ENCODE measurements at regions not wholly inside any gene's neighbourhood (a gene's known extent, or its start where the extent isn't known, plus 50 kb on each side); places are given as distances from the start of the nearest gene placed in this dataset.
"Not testable (repeated sequence)": the region's sequence is repeated elsewhere in the genome, so short reads cannot be mapped to it uniquely, and the experiment has no call there.

DNA sequence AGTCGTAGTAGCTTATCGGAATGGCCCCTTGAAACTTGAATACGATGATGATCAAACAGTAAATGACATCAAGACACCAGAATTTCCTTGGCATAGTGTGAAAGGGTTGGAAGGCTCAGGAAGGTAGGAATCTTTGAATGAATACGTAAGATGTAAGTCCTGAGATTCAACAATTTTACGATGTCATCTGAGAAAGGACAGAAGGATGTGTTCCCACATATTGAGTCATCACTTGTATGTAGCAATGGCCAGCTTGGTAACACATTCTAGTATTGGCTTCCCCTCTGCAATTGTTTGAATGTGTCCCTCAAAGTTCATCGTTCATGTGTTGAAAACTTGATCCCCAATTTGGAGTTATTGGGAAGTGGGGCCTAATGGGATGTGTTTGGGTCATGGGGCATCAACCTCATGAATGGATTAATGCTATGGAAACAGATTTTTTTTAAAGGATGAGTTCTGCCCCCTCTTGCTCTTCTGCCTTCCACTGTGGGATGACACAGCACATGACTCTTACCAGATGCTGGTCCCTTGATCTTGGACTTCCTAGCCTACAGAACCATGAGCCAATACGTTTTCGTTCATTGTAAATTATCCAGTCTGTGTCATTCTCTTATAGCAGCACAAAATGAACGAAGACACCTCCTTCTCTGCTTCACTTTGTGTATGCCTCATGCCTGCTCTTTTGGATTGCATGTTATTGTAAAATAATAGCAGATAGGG lies 284.6 kb downstream of the BCAT1 start:
- DNase-seq = no peak

DNA sequence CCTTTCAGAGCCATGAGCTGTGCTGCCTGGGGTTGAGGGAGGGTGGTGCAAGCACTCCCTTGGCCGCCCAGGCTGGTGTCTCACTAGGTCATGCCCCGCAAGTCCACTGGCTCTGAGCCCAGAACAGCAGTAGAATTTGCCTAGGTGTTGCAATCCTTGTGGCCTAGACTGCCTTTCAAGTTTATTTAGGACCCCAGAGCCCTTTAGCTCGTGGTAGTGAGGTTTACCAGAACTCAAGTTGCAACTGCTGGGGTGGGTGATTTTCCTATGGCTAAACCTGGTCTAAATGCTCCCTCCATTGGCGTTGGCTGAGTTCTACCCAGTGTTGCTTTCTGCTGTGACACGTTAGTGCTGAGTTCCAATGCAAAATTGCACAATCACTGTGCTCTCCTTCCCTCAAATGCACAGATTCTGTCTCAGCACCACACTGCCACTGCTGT lies 287.2 kb downstream of the BCAT1 start:
- DNase-seq = peak; percentile 3

DNA sequence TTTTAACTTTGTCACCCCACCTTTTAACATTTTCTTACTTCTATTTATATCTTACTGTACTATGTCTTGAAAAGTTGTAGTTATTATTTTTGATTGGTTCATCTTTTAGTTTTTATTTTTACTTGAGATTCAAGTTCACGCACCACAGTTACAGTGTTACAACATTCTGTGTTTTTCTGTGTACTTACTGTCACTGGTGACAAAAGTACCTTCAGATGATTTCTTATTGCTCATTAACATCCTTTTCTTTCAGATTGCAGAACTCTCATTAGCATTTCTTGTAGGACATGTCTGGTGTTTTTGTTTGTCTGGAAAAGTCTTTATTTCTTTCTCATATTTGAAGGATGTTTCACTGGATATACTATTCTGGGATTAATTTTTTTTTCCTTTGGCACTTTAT lies 289.9 kb downstream of the BCAT1 start:
- no peak for DNase-seq

DNA sequence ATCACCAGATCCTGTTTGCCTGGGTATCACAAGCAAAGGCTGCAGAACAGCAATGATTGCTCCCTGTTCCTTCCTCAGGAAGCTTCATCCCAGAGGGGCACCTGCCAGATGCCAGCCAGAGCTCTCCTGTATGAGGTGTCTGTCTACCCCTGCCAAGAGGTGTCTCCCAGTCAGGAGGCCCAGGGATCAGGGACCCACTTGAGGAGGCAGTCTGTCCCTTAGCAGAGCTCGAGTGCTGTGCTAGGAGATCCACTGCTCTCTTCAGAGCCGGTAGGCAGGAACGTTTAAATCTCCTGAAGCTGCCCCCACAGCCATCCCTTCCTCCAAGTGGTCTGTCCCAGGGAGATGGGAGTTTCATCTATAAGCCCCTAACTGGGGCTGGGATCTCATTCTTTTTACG lies 294.6 kb downstream of the BCAT1 start:
- DNase-seq = not testable (repeated sequence)

DNA sequence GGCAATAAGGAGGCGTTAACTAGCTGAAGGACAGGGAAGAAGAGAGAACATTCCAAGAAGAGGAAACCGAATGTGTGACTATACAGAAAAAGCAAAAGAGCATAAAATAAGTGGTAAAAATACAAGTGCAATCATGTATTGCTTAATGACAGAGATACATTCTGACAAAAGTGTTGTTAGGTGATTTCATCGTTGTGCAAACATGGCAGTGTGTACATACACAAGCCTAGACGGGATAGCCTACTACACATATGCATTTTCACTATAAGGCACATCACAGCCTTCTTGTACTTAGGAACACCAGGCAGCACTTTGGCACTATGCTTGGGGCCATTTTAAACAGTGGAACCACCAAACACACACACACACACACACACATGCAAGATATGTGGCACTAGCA lies 299.3 kb downstream of the BCAT1 start:
- DNase-seq = no peak

DNA sequence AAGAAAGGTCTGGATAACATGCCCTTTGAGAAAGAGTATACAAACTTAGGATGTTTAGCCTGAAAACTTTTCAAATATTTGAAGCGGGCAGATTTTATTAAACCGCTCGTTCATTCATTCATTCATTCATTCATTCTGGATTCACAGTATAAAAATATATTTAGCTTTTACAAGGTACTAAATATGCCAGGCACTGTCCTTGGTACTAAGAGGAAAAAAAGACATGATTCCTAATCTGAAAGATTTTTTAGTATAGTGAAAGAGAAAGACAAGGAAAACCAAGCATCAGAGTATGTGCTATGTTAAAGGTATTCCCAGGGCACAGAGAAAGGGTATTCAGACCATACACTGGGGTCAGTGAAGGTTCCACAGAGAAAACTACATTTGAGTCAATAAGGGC lies 299.7 kb downstream of the BCAT1 start:
- no peak for DNase-seq

DNA sequence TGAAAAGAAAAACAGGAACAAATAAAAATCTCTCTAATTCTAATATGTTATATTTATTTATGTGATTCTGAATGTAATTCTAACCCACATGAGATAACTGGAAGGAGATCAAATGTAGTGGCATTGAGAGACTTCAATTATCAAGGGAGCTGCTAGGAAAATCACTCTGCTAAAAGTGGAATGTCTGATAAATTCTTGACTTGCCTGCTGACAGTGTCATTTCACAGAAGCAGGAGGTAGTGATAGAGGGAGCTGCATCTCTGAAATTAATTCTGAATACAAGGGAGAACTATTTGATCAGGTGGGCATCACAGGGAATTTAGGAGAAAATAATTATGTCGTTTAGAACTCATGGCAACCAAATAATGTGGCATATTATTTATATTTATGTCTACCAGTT lies 303.6 kb downstream of the BCAT1 start:
- no peak for DNase-seq

DNA sequence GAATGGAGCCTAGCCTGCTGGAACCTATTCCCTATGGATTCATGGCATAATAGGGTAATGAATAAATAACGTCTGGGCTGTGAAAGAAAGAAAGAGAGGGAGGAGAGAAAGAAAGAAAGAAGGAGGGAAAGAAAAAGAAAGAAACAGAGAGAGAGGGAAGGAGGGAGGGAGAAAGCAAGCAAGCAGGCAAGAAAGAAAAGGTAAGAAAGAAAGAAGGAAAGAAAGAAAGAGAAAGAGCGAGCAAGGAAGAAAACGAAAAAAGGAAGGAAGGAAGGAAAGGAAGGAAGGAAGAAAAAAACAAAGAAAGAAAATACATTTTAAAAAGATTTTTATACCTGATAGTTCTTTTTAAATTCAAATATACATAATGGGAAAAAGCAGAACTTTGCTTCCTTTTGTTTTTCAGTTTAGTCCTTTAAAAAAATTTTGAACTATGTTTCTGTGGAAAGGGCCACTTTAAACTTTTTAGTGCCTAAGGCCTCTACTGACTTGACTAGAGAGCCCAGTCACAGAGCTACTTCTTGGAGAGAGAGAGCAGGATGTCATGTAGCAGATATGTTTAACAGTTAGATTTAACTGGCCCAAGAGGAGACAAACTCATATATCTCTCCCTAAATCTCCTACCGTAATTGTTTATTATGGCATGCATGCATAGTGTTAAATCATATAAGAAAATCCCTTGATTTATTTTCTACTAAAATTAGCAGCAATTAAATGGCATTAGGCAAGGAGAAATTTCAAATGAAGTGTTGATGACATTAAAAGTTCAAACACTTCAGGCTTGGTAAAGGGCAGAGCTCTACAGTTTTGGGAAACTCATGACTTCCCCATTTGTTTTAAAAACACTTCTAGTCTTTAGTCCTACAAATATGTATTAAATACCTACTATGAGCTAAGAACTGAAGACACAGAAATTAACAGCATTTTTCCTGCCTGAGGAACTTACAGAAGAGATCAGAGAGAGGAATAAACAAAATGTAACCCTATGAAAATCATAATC lies 305.5 kb downstream of the BCAT1 start:
- DNase-seq = no peak

DNA sequence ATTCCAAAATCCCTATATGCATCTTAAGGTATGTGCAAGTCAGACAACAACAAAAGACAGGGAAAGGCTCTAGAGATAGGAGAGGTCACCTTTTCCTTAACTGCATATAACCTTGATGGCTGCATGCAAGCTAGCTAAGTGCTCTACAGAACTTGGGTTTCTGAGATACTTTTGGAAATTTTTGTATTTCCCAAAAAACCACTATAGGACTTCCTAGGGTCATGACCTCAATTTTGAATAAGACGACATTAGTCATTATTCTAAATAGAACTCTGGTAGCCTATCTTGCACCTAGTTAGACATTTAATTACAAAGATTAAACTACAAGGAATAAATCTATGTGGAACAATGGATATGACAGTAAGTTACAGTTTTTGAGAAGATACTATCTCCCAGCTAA lies 309.3 kb downstream of the BCAT1 start:
- DNase-seq = no peak

DNA sequence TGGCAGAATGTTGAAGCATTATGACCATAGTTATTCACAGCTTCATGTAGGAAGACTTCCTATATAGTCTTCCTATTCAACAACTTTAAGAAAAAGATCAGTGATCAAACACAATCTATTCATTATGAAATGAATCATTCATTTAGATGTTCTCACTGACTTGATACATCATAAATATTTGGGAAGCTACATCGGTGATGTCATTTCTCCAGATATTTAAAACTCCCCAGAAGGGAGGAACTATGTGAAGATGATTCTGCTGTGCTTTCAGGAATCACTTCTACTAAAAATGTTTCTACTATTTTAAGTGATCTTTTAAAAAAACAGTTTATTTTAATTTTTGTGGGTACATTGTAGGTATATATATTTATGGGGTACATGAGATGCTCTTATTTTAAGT lies 316.4 kb downstream of the BCAT1 start:
- DNase-seq = no peak

DNA sequence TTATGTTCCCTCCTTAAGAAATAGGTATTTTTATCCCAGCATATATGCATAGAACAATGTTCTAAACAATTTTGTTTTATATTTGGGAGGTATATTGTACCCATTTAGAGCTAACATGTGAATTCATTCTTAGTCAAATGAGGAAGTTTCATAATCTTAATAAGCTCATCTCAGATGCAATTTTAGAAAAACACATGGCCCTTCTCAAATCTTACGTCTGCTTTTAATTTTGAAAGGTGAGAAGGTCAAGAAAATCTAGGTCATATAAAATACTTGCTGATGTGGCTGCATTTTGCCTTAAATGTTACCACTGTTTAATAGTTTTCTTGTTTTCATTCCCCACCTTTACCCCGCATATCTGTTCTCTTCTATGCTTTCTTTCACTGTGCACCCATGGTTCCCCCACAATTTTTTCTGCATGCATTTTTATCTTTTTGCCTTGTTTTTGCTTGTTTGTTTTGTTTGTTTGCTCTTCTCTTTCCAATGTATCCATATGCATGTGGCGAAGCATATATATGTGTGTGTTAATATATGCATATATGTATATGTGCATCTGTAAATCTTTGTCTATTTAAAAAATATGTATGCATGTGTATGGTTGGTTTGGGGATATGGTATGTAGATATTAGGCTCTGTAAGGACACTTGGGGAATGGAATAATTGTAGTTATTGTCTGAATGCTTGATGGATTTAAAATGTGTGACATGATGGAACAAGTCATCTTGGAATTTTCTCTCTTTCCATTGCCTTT lies 317.1 kb downstream of the BCAT1 start:
- DNase-seq = no peak

DNA sequence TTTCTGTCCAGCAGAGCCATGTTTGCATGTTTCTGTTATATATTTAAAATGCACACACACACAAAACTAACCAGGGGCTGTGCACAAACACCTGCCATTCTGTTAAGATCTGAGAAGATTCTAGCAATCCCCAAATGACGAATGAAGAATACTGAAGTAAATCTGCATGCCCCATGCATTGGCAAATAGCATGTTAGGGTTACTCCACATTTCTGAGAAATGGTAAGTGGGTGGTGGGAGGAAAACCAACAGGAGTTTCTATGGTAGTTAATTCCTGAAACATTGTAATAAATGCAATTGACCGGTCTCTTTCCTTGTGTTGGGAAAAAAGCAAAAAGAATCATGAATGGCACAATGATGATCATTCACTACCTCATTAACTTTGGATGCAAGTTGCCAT lies 318.0 kb downstream of the BCAT1 start:
- DNase-seq = no peak

DNA sequence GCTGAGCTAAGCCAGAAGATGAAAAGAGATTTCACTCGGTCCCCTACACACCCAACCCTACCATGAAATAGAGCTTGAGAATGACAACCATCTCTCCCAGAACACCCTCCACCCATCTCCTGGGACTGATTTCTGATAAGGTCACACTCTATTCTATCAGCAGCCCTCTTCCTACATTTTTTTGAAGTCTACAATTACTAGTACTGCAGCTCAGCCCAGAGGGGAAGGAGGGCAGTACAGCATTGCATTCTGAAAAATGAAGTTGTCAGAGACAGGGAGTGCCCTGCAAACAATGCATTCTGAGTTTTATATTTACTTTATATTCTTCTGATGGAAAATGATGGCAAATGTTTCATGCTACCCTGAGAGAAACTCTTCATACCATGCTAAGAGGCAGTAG lies 318.5 kb downstream of the BCAT1 start:
- DNase-seq = no peak

DNA sequence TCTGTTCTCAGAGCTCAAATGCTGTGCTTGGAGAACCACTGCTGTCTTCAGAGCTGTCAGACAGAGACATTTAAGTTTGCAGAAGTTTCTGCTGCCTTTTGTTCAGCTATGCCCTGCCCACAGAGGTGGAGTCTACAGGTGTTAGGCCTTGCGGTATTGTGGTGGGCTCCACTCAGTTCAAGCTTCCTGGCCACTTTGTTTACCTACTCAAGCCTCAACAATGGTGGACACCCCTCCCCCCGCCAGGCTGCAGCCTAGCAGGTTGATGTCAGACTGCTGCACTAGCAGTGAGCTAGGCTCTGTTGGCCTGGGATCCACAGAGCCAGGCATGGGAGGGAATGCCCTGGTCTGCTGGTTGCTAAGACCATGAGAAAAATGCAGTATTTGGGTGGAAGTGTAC lies 323.8 kb downstream of the BCAT1 start:
- no peak for DNase-seq

DNA sequence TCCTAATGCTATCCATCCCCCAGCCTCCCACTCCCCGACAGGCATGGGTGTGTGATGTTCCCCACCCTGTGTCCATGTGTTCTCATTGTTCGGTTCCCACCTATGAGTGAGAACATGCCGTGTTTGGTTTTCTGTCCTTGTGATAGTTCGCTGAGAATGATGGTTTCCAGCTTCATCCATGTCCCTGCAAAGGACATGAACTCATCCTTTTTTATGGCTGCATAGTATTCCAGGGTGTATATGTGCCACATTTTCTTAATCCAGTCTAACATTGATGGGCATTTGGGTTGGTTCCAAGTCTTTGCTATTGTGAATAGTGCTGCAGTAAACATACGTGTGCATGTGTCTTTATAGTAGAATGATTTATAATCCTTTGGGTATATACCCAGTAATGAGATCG lies 328.9 kb downstream of the BCAT1 start:
- not testable (repeated sequence) for DNase-seq

DNA sequence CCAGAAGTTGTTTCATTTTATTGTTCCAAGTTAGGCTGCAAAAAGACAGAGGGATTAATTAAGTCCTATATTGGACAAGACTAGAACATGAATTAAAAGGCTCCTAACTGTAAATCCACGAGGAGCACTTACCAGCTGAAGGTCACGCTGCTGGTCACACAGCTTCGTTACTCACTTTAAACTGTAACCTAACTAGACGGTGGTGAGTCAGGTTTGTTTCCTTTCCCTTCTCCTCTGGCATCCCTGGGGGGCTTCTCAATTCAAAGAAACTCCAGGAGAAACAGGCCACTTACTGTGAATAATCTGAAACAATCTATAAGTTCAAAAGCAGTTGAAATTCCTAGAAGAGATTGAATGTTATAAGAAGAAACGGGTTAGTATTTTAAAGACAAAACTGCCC lies 331.4 kb downstream of the BCAT1 start:
- DNase-seq = peak; percentile 31

DNA sequence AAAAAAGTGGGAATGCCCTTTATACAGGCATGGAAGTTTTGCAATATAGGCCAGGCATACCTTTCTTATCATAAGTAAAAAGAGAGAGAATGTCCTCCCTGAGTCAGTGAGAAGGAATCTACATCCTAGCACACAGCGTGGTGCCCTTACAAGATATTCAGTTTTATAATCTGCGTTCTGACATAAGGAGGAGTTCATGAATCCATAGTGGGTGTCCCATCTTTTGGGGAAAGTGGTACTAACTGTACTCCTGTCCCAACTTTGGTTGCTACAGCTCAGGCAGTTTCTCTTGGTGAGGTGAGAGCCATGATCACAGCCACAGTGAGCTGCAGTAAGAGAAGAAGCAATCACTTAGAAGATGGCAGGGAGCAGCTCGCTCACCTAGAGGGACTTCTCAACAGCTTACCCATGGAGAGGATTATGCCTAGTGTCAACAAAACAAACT lies 332.9 kb downstream of the BCAT1 start:
- DNase-seq = peak; percentile 15

DNA sequence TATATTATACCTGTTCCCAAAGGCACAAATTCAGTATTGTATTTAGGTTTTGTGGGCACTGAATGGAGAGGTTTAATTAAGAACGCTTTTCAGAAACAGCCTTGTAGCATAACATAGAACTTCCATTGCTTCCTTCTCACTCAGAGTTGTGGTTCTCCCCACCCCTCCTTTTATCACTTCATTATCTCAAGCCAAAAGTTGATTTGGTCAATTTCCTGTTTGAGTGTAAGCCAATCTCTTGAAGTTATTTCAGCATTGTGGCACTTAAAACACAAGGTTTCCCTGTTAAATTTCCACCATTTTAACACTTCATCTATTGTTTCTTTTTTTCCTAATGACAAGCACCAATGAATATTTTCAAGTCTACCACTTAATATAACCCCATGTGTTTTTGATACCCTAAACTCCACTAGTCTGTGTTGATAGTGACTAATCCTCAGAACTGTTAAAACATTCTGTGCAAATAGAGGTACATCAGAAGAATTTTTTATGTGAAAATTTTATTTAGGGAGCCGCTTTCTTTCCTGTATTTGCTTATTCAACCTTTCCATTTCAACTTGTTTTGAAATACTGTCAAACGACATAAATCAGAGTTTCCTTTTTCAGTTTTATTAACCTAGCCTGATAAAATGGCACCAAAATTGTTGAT lies 340.1 kb downstream of the BCAT1 start:
- peak; percentile 27 for DNase-seq

DNA sequence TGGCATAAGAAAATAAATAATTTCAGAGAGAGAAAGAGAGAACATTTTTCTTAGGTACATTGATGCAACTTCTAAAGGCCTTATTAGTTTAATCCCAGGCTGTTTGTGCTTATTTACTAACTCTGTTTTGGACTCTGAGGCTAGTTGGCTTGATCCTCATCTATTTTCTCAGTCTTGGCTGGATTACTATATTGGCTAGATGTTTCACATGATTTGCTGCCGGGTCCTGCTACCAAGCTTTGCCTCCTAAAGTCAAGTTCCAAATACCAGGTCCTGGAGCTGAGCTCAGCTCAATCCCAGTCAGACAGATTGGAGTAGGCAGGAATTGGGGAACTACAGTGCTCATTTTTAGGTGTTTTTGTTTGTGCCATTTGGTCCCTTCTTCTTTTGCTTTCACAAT lies 340.8 kb downstream of the BCAT1 start:
- DNase-seq = no peak

DNA sequence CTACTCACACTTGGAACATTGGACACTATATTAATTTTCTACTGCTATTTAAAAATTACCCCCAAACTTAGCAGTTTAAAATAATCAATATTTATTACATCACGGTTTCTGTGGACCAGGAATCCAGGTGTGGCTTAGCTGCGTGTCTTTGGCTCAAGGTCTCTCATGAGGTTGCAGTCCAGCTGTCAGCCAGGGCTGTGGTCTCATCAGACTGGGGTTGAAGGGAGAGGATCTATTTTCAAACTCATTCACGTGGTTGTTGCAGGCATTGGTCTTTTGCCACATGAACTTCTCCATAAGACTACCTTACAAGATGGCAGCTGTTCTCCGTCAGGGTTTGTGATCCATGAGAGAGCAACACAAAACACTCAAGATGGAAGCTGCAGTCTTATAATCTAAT lies 343.0 kb downstream of the BCAT1 start:
- DNase-seq = no peak

DNA sequence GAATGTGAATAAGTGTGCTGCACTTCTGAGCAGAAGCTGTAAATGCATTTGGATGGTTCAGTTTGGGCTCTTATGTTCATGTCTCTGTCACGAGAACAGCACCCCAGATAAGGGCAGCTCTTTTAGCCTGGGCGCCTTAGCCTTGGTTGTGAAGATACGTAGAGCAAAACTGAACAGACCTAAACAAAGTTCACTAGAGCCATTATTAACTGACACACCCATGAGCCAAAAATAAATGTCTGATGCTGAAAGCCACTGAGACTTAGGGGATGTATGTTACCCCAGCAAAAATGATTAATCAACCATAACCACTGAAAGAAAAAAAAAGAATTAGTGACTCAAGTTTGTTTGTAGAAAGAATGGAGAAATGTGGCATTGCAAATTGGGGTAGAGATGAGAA lies 343.4 kb downstream of the BCAT1 start:
- DNase-seq = no peak

DNA sequence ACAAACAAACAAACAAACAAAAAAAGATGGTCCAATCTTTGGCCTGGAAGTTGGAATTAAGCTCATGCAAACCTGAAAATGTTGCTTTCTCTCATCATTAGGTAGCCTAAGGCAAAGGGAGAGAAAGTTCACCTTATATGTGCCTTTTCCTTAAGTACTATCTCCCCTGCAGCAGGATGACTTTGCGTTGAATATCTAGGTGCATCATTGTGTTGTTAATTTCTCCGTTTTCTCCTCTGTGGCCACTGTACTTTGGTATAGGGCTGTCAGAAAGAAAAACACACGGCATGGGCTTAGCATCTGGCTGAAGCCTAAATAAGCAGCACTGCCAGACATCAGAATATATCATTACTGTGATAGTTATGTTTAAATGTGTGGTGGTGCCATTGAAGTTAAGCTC lies 345.5 kb downstream of the BCAT1 start:
- DNase-seq = no peak

DNA sequence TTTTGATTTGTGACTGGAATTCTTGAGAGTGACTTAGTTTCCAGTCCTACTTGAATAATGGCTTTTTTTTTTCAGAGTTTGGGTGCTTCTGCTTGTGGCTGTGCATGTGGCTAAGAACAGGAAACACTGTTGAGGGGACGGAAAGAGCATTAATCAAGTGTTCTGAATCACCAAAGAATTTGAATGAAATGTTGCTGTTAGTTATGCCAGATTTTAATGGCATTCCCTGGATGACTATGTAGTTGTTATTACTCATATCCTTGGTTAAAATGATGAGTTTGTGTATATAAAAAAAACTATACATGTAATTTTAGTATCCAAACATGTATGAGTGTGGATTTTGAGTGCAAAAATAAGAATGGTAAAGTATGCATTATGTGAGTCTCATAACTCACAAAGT lies 347.9 kb downstream of the BCAT1 start:
- DNase-seq = peak; percentile 92

Data from fibroblast of skin of right quadriceps (primary cell).